ENCODE measurements at regions not wholly inside any gene's neighbourhood (a gene's known extent, or its start where the extent isn't known, plus 50 kb on each side); places are given as distances from the start of the nearest gene placed in this dataset.
A peak's percentile ranks its signal among the peaks of the same experiment; 100 is the strongest.

GRCh38 chr6:4368649-4369048 lies 233.3 kb upstream of the ECI2 start:
- no peak overlapping the region for H3K27ac ChIP-seq (ENCODE audit: low read length)
- no peak overlapping the region for H3K4me3 ChIP-seq (ENCODE audit: low read length)
- intact Hi-C loops (cut with DNase I), result no loop called here
- no peak for DNase-seq
- peaks cover 14% of the 10 kb centered on the region for H3K4me1 ChIP-seq (ENCODE audit: control insufficient read depth, insufficient read depth, low read length)
- H3K9me3 ChIP-seq (ENCODE audit: control insufficient read depth, low read length), result no peaks in the 10 kb centered on the region
- ATAC-seq, result no peak
- H3K27me3 ChIP-seq (ENCODE audit: control insufficient read depth, insufficient read depth), result no peaks in the 10 kb centered on the region

- Histone ChIP-seq H3K4me1 (ENCODE audit: control insufficient read depth, insufficient read depth, low read length) (peaks cover 14% of the 10 kb centered on the region), H3K9me3 (ENCODE audit: control insufficient read depth, low read length) (no peaks in the 10 kb centered on the region), H3K4me3 (ENCODE audit: low read length) (no peak overlapping the region), H3K27ac (ENCODE audit: low read length) (no peak overlapping the region), H3K27me3 (ENCODE audit: control insufficient read depth, insufficient read depth) (no peaks in the 10 kb centered on the region)
- 82% methylated on average over 1 of the region's 1 CpG for WGBS
- intact Hi-C loops (cut with DNase I), result no loop called here
- no peak for DNase-seq
- ATAC-seq, result no peak
These were observed 232.3 kb upstream of the ECI2 start for GRCh38 chr6:4367643-4368042.

DNA sequence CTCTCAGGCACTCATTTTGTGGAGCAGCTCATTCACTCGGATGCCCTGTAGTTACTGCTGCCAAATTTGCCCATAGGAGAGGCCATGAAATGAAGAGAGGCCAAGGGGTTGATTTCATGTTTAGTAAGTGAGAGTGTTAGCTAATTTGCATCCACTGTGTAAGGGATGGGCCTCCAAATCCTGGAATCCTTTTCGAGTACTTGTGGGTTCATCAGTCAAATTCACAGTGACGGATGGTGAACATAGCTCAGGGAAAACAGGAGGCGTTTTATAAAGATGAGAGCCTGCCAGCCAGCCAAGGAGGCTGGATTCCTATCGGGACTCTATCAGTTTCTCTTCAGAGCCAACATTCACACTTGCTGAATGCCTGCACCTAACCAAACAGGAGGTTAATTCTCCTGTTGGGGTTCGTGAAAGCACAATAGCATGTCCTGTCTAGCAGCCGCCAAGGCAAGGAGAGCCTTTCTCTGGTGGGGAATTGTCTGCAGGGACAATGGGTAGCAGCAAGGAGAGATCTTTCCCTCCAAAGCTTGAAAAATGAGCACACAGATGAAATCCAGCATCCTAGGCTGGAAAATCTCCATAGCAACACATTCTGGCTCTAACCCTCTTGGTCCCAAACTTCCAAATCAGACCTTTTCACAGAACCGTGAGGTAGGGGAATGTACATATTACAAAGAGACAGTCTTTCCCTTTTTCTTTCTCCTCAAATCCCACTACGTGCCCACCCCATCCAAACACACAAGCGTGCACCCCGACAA lies 231.4 kb upstream of the ECI2 start:
- H3K27me3 ChIP-seq (ENCODE audit: control insufficient read depth, insufficient read depth), result no peaks in the 10 kb centered on the region
- H3K9me3 ChIP-seq (ENCODE audit: control insufficient read depth, low read length), result no peaks in the 10 kb centered on the region
- peaks cover 14% of the 10 kb centered on the region for H3K4me1 ChIP-seq (ENCODE audit: control insufficient read depth, insufficient read depth, low read length)
- DNase-seq (no peak), ATAC-seq (no peak)
- no peak overlapping the region for H3K27ac ChIP-seq (ENCODE audit: low read length)
- 71% methylated on average over 11 of the region's 11 CpGs for WGBS
- intact Hi-C loops (cut with DNase I), result no loop called here
- no peak overlapping the region for H3K4me3 ChIP-seq (ENCODE audit: low read length)

- H3K27ac ChIP-seq (ENCODE audit: low read length), result no peak overlapping the region
- WGBS, result 52% methylated on average over 3 of the region's 3 CpGs
- intact Hi-C loops (cut with DNase I), result no loop called here
- H3K4me3 ChIP-seq (ENCODE audit: low read length), result no peak overlapping the region
- no peaks in the 10 kb centered on the region for H3K27me3 ChIP-seq (ENCODE audit: control insufficient read depth, insufficient read depth)
- no peak for ATAC-seq
- H3K9me3 ChIP-seq (ENCODE audit: control insufficient read depth, low read length), result no peaks in the 10 kb centered on the region
- DNase-seq, result no peak
- H3K4me1 ChIP-seq (ENCODE audit: control insufficient read depth, insufficient read depth, low read length), result peaks cover 5% of the 10 kb centered on the region
These were observed 230.3 kb upstream of the ECI2 start for GRCh38 chr6:4365686-4366085.

DNA sequence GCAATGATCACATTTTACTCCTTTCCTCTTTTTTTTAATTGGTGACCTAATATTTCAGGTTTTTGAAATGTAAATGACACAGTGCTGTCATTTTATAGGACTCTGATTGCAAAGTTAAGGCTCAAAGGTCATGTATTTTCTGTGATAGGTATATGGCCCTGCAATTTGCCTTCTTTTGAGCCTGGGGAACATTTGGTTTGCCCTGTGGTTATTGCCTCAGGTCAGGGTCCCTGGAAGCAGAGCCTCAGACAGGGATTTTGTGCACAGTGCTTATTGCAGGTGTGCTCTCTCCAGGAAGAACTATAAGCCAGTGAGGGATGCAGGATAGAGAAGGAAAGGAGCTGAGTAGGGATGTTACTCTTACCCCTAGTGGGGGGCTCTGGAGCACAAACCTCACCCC lies 229.3 kb upstream of the ECI2 start:
- no peak overlapping the region for H3K4me3 ChIP-seq (ENCODE audit: low read length)
- no peak for DNase-seq
- no peaks in the 10 kb centered on the region for H3K9me3 ChIP-seq (ENCODE audit: control insufficient read depth, low read length)
- no peak overlapping the region for H3K27ac ChIP-seq (ENCODE audit: low read length)
- peaks cover 5% of the 10 kb centered on the region for H3K4me1 ChIP-seq (ENCODE audit: control insufficient read depth, insufficient read depth, low read length)
- intact Hi-C loops (cut with DNase I), result no loop called here
- H3K27me3 ChIP-seq (ENCODE audit: control insufficient read depth, insufficient read depth), result no peaks in the 10 kb centered on the region
- no peak for ATAC-seq

GRCh38 chr6:4364172-4364571 lies 228.8 kb upstream of the ECI2 start:
- H3K27ac ChIP-seq (ENCODE audit: low read length), result no peak overlapping the region
- intact Hi-C loops (cut with DNase I), result no loop called here
- peaks cover 5% of the 10 kb centered on the region for H3K4me1 ChIP-seq (ENCODE audit: control insufficient read depth, insufficient read depth, low read length)
- DNase-seq (no peak), ATAC-seq (no peak)
- H3K27me3 ChIP-seq (ENCODE audit: control insufficient read depth, insufficient read depth), result no peaks in the 10 kb centered on the region
- no peak overlapping the region for H3K4me3 ChIP-seq (ENCODE audit: low read length)
- no peaks in the 10 kb centered on the region for H3K9me3 ChIP-seq (ENCODE audit: control insufficient read depth, low read length)

- no peak for ATAC-seq
- Histone ChIP-seq H3K4me3 (ENCODE audit: low read length) (no peak overlapping the region), H3K27me3 (ENCODE audit: control insufficient read depth, insufficient read depth) (no peaks in the 10 kb centered on the region), H3K4me1 (ENCODE audit: control insufficient read depth, insufficient read depth, low read length) (peaks cover 2% of the 10 kb centered on the region), H3K9me3 (ENCODE audit: control insufficient read depth, low read length) (no peaks in the 10 kb centered on the region), H3K27ac (ENCODE audit: low read length) (no peak overlapping the region)
- intact Hi-C loops (cut with DNase I), result no loop called here
- WGBS, result 79% methylated on average over 6 of the region's 6 CpGs
- DNase-seq, result no peak
These were observed 228.3 kb upstream of the ECI2 start for GRCh38 chr6:4363656-4364055.

DNA sequence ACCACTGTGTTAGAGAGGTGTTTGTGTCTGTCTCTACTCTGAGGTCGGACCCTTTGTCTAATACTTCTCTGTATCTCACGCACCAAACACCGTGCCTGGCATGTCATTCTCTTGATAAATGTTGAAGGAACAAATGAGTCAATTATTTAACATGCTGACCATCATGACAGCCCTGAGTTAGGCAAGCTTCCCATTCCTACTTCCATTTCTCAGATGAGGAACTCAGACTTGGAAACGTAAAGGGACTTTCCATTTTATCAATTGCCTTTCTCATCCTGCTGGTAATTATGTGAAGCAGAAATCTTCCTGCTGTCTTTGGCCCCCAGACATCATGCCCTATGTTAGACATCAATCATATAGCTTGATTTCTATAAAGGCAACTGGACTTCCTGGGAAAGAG lies 227.0 kb upstream of the ECI2 start:
- Histone ChIP-seq H3K4me1 (ENCODE audit: control insufficient read depth, insufficient read depth, low read length) (peaks cover 2% of the 10 kb centered on the region), H3K4me3 (ENCODE audit: low read length) (no peak overlapping the region), H3K27me3 (ENCODE audit: control insufficient read depth, insufficient read depth) (no peaks in the 10 kb centered on the region), H3K27ac (ENCODE audit: low read length) (no peak overlapping the region), H3K9me3 (ENCODE audit: control insufficient read depth, low read length) (no peaks in the 10 kb centered on the region)
- ATAC-seq (no peak), DNase-seq (no peak)
- intact Hi-C loops (cut with DNase I), result no loop called here
- WGBS, result 82% methylated on average over 4 of the region's 4 CpGs

DNA sequence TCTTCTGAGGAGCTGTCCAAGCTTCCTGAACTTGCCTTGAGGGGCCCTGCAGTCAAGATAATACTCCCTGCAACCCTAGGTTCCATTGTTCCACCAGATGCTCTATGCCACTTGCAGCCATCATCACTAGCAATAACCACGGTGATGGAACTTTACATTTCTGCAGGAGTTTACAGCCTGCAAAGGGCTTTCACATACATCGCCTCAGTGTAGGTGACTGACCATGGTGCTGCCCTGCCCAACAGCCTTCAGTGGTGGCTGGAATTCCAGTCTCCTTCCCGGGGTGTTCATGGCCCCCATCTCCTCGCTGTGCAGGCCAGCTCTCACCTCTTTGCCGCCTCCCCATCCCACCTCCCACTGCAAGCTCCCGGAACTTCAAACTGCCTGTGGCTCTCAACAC lies 225.5 kb upstream of the ECI2 start:
- intact Hi-C loops (cut with DNase I), result no loop called here
- ATAC-seq (no peak), DNase-seq (no peak)
- H3K27ac ChIP-seq (ENCODE audit: low read length), result no peak overlapping the region
- 93% methylated on average over 6 of the region's 6 CpGs for WGBS
- no peaks in the 10 kb centered on the region for H3K27me3 ChIP-seq (ENCODE audit: control insufficient read depth, insufficient read depth)
- no peak overlapping the region for H3K4me3 ChIP-seq (ENCODE audit: low read length)
- H3K4me1 ChIP-seq (ENCODE audit: control insufficient read depth, insufficient read depth, low read length), result no peaks in the 10 kb centered on the region
- H3K9me3 ChIP-seq (ENCODE audit: control insufficient read depth, low read length), result no peaks in the 10 kb centered on the region

- no peak overlapping the region for H3K4me3 ChIP-seq (ENCODE audit: low read length)
- no peaks in the 10 kb centered on the region for H3K4me1 ChIP-seq (ENCODE audit: control insufficient read depth, insufficient read depth, low read length)
- no peaks in the 10 kb centered on the region for H3K9me3 ChIP-seq (ENCODE audit: control insufficient read depth, low read length)
- 53% methylated on average over 7 of the region's 7 CpGs for WGBS
- ATAC-seq (peak; percentile 22 to 30), DNase-seq (peak in 1 of 3 donors; percentile 65)
- no peaks in the 10 kb centered on the region for H3K27me3 ChIP-seq (ENCODE audit: control insufficient read depth, insufficient read depth)
- intact Hi-C loops (cut with DNase I), result no loop called here
- H3K27ac ChIP-seq (ENCODE audit: low read length), result peak overlapping the region; percentile 94
These were observed 223.8 kb upstream of the ECI2 start for GRCh38 chr6:4359108-4359730.

DNA sequence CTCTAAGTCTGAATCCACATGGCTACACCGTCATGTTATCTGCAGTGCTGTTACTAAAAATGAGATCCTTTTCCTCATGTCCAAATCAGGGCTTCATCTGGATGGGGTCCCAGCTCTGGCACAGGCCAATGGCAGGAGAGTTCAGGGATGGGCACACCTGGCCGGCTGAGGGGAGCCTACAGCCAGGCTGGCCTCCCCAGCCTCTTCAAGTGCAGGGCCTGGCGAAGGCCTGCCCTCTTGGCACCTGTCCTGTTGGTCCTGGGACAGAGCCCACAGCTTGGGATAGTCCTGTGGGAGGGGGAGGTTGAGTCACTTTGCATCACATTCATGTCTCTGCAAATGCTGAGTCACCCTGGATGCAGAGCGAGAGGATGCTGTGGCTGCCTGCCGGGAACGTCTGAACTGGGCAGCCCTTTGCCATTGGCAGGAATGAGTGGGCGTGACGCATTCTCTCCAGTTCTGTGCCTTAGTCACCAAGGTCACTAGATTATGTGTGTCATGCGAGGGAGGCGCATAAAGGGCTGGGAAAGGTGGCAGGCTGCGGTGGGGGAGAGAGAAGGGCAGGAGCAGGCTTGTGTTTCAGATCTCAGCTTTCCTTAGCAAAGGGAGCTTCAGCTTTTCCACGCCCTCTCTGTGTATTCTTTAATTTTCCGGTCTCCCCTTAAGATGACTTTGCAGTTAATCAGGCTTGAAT lies 223.2 kb upstream of the ECI2 start:
- DNase-seq (peak; percentile 94 to 95 (median 95)), ATAC-seq (peak; percentile 96 to 97)
- Histone ChIP-seq H3K9me3 (ENCODE audit: control insufficient read depth, low read length) (no peaks in the 10 kb centered on the region), H3K27ac (ENCODE audit: low read length) (peak overlapping the region; percentile 94), H3K4me3 (ENCODE audit: low read length) (no peak overlapping the region), H3K4me1 (ENCODE audit: control insufficient read depth, insufficient read depth, low read length) (no peaks in the 10 kb centered on the region), H3K27me3 (ENCODE audit: control insufficient read depth, insufficient read depth) (no peaks in the 10 kb centered on the region)
- intact Hi-C loops (cut with DNase I), result no loop called here
- WGBS, result 17% methylated on average over 13 of the region's 13 CpGs

Data from right cardiac atrium (tissue), 5 donors.